ENCODE measurements at regions not wholly inside any gene's neighbourhood (a gene's known extent, or its start where the extent isn't known, plus 50 kb on each side); places are given as distances from the start of the nearest gene placed in this dataset.

DNA sequence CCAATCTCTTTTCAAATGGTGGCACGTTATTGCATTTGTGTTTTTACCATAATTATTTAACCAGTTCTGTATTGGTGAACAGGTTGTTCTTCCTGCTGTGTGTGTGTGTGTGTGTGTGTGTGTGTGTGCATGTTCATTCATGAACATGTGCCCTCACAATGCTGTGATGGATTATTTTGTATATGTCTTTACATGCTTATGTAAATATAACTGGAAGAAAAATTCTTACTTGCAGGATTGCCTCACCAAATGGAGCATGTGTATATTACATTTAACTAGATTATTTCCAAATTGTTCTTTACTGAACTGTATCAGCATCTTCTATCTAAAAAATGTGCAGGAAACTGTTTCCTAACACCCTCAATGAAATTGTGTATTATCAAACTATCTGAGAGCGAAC lies 175.2 kb upstream of the ZPLD1 start:
- Histone ChIP-seq H3K36me3 (ENCODE audit: control insufficient read depth, insufficient read depth, low read length) (no peaks in the 10 kb centered on the region), H3K4me3 (ENCODE audit: low read depth, low read length) (no peak overlapping the region), H3K27me3 (ENCODE audit: control insufficient read depth, insufficient read depth, low read length) (no peaks in the 10 kb centered on the region)
- FAIRE-seq: no peak
- no peak for TF ChIP-seq CTCF (IDR thresholded peaks at IDR 0.05; ENCODE audit: insufficient read depth, low read length, severe bottlenecking)
- DNase-seq (ENCODE audit: low read depth): peak; percentile 82

DNA sequence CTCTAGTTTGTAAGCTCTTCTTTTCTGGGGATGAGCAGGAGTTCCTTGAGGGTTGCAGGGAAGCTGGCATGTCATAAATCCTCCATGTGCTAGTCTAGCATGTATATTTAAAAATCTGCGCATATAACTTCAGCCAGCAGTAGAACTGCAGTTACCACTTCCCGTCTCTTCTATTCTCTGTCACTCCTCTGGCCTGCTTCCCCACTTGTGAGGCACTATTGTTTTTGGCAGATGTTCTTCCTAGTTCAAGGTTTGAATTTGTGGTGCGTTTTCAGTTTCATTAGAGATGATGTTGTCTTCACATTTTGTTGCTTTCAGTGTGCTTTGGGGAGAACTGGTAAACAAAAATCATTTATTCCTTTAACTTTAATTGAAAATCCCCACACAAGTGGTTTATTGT lies 169.1 kb upstream of the ZPLD1 start:
- no peak for FAIRE-seq
- TF ChIP-seq CTCF (IDR thresholded peaks at IDR 0.05; ENCODE audit: insufficient read depth, low read length, severe bottlenecking): no peak
- H3K36me3 ChIP-seq (ENCODE audit: control insufficient read depth, insufficient read depth, low read length): no peaks in the 10 kb centered on the region
- no peak overlapping the region for H3K4me3 ChIP-seq (ENCODE audit: low read depth, low read length)
- no peaks in the 10 kb centered on the region for H3K27me3 ChIP-seq (ENCODE audit: control insufficient read depth, insufficient read depth, low read length)
- DNase-seq (ENCODE audit: low read depth): no peak

DNA sequence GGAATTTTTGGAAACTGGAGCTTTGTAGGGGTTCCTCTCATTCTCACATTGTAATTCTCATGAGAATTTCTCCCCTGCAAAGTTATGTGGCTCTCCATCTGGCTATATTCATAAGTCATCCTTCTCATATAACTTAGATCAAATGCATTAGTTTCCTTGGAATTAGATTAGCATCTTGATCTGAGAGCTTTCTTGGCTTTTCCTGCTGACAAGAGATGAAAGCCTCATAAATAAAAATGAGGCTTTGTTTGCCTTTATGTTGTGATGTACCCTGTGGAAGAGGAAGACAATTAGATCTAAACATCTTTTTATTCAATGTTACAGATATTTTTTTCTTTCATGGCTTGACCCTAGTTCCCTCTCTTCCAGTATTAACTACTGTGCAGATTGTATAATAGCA lies 165.4 kb upstream of the ZPLD1 start:
- H3K36me3 ChIP-seq (ENCODE audit: control insufficient read depth, insufficient read depth, low read length): no peaks in the 10 kb centered on the region
- no peak for TF ChIP-seq CTCF (IDR thresholded peaks at IDR 0.05; ENCODE audit: insufficient read depth, low read length, severe bottlenecking)
- FAIRE-seq (no peak), DNase-seq (ENCODE audit: low read depth) (no peak)
- no peaks in the 10 kb centered on the region for H3K27me3 ChIP-seq (ENCODE audit: control insufficient read depth, insufficient read depth, low read length)
- no peak overlapping the region for H3K4me3 ChIP-seq (ENCODE audit: low read depth, low read length)

DNA sequence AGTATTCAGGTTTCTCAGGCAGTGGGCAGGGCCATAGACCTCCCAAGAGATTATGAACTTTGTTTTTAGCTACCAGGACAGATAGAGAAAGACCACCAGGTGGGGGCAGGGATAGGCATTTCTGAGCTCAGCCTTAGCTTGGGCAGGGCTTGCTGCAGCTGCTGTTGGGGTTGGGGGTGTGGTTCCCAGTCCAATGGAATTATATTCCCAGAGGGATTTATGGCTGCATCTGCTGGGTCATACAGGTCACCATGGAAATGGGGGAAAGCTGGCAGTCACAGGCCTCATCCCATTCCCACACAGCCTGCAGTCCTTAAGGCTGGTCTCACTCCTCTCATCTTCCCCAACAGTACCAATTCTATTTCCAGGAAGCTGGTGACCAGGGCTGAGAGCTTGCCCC lies 144.6 kb upstream of the ZPLD1 start:
- H3K4me3 ChIP-seq (ENCODE audit: low read depth, low read length): no peak overlapping the region
- H3K27me3 ChIP-seq (ENCODE audit: control insufficient read depth, insufficient read depth, low read length): no peaks in the 10 kb centered on the region
- FAIRE-seq: no peak
- no peak for TF ChIP-seq CTCF (IDR thresholded peaks at IDR 0.05; ENCODE audit: insufficient read depth, low read length, severe bottlenecking)
- DNase-seq (ENCODE audit: low read depth): no peak
- no peaks in the 10 kb centered on the region for H3K36me3 ChIP-seq (ENCODE audit: control insufficient read depth, insufficient read depth, low read length)

- no peak for TF ChIP-seq CTCF (IDR thresholded peaks at IDR 0.05; ENCODE audit: insufficient read depth, low read length, severe bottlenecking)
- Histone ChIP-seq H3K36me3 (ENCODE audit: control insufficient read depth, insufficient read depth, low read length) (no peaks in the 10 kb centered on the region), H3K4me3 (ENCODE audit: low read depth, low read length) (no peak overlapping the region), H3K27me3 (ENCODE audit: control insufficient read depth, insufficient read depth, low read length) (no peaks in the 10 kb centered on the region)
- FAIRE-seq (no peak), DNase-seq (ENCODE audit: low read depth) (no peak)
Measured at GRCh38 chr3:102295756-102296155, 139.1 kb upstream of the ZPLD1 start.

DNA sequence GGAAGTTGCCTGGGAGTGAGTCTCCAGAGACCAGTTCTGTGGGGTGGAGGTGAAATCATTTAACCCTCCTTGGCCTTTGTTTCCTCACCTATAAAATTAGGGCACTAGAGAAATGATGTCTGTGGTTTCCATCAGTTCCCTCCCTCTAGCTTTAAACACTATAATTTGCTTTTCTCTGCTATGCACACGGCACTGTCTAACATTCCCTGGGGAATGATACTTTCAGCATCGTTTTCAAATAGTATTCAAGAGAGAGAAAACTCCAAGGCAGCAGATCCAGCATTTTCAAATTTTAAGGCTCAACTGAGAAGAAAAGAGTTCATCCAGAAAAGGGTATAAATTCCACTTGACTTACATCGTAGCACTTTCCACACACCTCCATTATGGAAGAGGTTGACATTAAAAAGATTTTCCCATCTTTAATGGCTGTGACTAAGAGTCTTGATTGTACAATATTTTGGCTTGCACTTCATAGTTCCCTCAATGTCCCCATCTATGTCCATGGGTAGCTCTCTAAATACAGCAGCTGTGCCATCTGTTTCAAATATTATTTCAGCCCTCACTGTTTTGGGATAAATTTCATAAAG lies 137.7 kb upstream of the ZPLD1 start:
- no peak for DNase-seq (ENCODE audit: low read depth)
- no peak for FAIRE-seq
- no peaks in the 10 kb centered on the region for H3K36me3 ChIP-seq (ENCODE audit: control insufficient read depth, insufficient read depth, low read length)
- TF ChIP-seq CTCF (IDR thresholded peaks at IDR 0.05; ENCODE audit: insufficient read depth, low read length, severe bottlenecking): no peak
- no peak overlapping the region for H3K4me3 ChIP-seq (ENCODE audit: low read depth, low read length)
- no peaks in the 10 kb centered on the region for H3K27me3 ChIP-seq (ENCODE audit: control insufficient read depth, insufficient read depth, low read length)
